RWPE2 (cell line): ENCODE measurements at regions not wholly inside any gene's neighbourhood (a gene's known extent, or its start where the extent isn't known, plus 50 kb on each side); places are given as distances from the start of the nearest gene placed in this dataset.

ENCODE experiments used
- ATAC-seq: fragments of 200-7000 bp; cut with Tn5 transposase; 3 replicates; pipeline ENCODE4 v1.9.1; 2021; ENCODE audit warnings: low read depth
- DNase-seq: peaks from one replicate; pipeline ENCODE4 v3.0.0-alpha.2; 2020; ENCODE audit warnings: low spot score
- H3K27ac ChIP-seq: fragments of 450-650 bp; 2 replicates; pipeline ENCODE4 v1.5.1; 2017; ENCODE audit warnings: mild to moderate bottlenecking; ENCODE audit not compliant: poor library complexity, severe bottlenecking
- H3K27me3 ChIP-seq: fragments of 250-450 bp; sonication (Bioruptor Pico); 2 replicates; pipeline ENCODE4 v1.5.1; 2021; ENCODE audit warnings: mild to moderate bottlenecking, moderate library complexity; ENCODE audit not compliant: insufficient read depth, poor library complexity, severe bottlenecking
- H3K36me3 ChIP-seq: fragments of 250-450 bp; sonication (Bioruptor Pico); 2 replicates; pipeline ENCODE4 v1.5.1; 2020; ENCODE audit warnings: low read depth, mild to moderate bottlenecking, moderate library complexity
- H3K4me1 ChIP-seq: fragments of 250-450 bp; sonication (Bioruptor Pico); 2 replicates; pipeline ENCODE4 v1.5.1; 2021; ENCODE audit warnings: mild to moderate bottlenecking, moderate library complexity; ENCODE audit not compliant: insufficient read depth, poor library complexity, severe bottlenecking
- H3K4me3 ChIP-seq: fragments of 250-450 bp; sonication (Bioruptor Pico); 2 replicates; pipeline ENCODE4 v1.5.1; 2021; ENCODE audit warnings: mild to moderate bottlenecking, moderate library complexity; ENCODE audit not compliant: severe bottlenecking
- H3K9me3 ChIP-seq: fragments of 250-450 bp; sonication (Bioruptor Pico); 2 replicates; pipeline ENCODE4 v1.5.1; 2021; ENCODE audit warnings: mild to moderate bottlenecking, moderate library complexity; ENCODE audit not compliant: severe bottlenecking
- TF ChIP-seq, protein P1 (sequence below): fragments of 450-650 bp; IDR thresholded peaks from one replicate; pipeline ENCODE4 v1.5.1; 2017; ENCODE audit warnings: mild to moderate bottlenecking, moderate library complexity; ENCODE audit not compliant: poor library complexity, severe bottlenecking

DNA sequence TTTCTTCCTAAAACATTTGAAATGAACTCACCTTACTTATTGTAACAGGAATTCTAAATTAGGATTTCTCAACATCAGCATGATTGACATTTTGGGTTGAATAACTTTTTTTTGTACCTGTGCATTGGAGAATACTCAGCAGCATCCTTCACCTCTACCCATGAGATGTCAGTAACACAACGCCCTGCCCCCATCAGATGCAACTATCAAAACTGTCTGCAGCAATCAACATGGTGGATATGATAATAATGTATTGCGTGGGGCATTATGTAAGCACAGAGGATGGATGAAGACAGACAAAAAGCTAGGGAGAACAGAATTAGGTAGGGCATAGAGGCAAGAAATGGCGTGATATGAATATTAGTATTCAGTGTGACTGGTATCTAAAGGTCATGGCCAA lies 94.1 kb downstream of the PLK2 start:
- TF ChIP-seq, protein P1, sequence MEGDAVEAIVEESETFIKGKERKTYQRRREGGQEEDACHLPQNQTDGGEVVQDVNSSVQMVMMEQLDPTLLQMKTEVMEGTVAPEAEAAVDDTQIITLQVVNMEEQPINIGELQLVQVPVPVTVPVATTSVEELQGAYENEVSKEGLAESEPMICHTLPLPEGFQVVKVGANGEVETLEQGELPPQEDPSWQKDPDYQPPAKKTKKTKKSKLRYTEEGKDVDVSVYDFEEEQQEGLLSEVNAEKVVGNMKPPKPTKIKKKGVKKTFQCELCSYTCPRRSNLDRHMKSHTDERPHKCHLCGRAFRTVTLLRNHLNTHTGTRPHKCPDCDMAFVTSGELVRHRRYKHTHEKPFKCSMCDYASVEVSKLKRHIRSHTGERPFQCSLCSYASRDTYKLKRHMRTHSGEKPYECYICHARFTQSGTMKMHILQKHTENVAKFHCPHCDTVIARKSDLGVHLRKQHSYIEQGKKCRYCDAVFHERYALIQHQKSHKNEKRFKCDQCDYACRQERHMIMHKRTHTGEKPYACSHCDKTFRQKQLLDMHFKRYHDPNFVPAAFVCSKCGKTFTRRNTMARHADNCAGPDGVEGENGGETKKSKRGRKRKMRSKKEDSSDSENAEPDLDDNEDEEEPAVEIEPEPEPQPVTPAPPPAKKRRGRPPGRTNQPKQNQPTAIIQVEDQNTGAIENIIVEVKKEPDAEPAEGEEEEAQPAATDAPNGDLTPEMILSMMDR = no peak

DNA sequence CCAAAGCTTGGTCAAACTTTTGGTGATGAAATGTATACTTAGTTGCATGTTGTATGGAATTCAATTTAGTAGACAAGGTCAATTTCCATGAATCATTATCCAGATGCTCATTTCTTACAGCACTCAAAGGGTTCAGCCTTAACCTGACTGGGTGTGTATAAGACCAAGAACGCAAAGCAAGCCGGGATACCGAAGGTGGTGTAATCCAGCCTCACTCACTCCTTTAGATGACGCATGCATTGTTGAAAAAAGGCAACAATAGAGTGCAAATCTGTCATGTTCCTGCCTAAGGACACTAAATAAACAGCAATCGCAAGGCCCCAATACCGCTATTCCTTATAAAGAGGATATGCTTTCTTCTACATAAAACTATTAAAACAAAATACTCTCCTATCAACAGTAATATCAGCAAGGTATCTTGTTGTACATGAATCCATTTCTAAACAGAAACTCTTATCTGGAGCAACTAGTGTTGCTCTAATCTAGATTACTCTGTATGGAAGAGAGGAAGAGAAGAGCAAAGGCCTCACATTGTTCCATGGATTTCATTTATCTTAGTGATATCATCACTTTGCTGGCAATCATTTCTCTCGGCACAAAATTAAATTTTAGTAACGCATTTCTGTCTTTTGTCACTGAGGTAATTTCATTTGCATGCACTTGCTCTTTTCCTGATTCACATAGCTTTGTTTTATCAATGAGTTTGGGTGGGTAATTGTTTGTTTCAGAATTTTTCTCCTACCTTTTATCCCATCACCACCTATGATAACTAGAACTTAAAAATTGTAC lies 96.2 kb downstream of the PLK2 start:
- no peaks in the 10 kb centered on the region for H3K36me3 ChIP-seq
- no peaks in the 10 kb centered on the region for H3K9me3 ChIP-seq
- DNase-seq = no peak
- H3K4me1 ChIP-seq = no peaks in the 10 kb centered on the region
- ATAC-seq = no peak
- H3K4me3 ChIP-seq = no peak overlapping the region
- no peak overlapping the region for H3K27ac ChIP-seq
- no peaks in the 10 kb centered on the region for H3K27me3 ChIP-seq
- TF ChIP-seq, protein P1 = no peak

More for the DNA sequence above, 94.1 kb downstream of the PLK2 start:
- ATAC-seq = no peak
- Histone ChIP-seq H3K9me3 (no peaks in the 10 kb centered on the region), H3K27ac (no peak overlapping the region), H3K4me1 (no peaks in the 10 kb centered on the region), H3K36me3 (no peaks in the 10 kb centered on the region), H3K4me3 (no peak overlapping the region), H3K27me3 (no peaks in the 10 kb centered on the region)
- no peak for DNase-seq

- TF ChIP-seq, protein P1 = no peak
- DNase-seq (no peak), ATAC-seq (no peak)
- Histone ChIP-seq H3K36me3 (no peaks in the 10 kb centered on the region), H3K27ac (no peak overlapping the region), H3K27me3 (no peaks in the 10 kb centered on the region), H3K9me3 (no peaks in the 10 kb centered on the region), H3K4me1 (no peaks in the 10 kb centered on the region), H3K4me3 (no peak overlapping the region)
Measured at GRCh38 chr5:58362135-58362534, 97.8 kb downstream of the PLK2 start.

DNA sequence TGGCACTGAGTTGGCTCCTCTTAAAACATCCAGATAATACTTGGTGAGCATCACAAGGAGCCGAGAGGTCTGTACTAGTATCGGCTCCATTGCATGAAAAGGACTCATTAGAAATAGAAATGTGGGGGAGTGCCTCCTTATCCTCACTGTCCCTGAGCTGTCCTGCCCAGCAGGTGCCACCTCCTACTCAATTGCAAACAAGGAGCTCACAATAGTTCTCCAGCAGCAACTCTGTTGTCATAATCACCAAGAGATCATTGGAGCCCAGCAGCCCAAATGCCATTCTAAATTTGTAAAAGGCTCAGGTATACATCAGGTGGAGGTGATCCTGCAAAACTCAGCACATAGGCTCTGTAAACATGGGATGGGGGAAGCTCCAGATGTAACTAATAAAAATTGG lies 99.1 kb downstream of the PLK2 start:
- no peaks in the 10 kb centered on the region for H3K27me3 ChIP-seq
- H3K36me3 ChIP-seq = no peaks in the 10 kb centered on the region
- no peak overlapping the region for H3K4me3 ChIP-seq
- TF ChIP-seq, protein P1 = no peak
- H3K4me1 ChIP-seq = no peaks in the 10 kb centered on the region
- H3K27ac ChIP-seq = no peak overlapping the region
- no peaks in the 10 kb centered on the region for H3K9me3 ChIP-seq
- no peak for DNase-seq
- ATAC-seq = no peak

GRCh38 chr5:58359981-58360380 lies 99.9 kb downstream of the PLK2 start:
- Histone ChIP-seq H3K27ac (no peak overlapping the region), H3K4me1 (no peaks in the 10 kb centered on the region), H3K9me3 (no peaks in the 10 kb centered on the region), H3K36me3 (no peaks in the 10 kb centered on the region), H3K27me3 (no peaks in the 10 kb centered on the region), H3K4me3 (no peak overlapping the region)
- TF ChIP-seq, protein P1 = no peak
- no peak for DNase-seq
- ATAC-seq = no peak
